ENCODE measurements at regions not wholly inside any gene's neighbourhood (a gene's known extent, or its start where the extent isn't known, plus 50 kb on each side); places are given as distances from the start of the nearest gene placed in this dataset.

- Histone ChIP-seq H3K27ac (no peak overlapping the region), H3K4me2 (no peak overlapping the region), H3K4me1 (no peaks in the 10 kb centered on the region), H3K9ac (no peak overlapping the region), H4K20me1 (no peaks in the 10 kb centered on the region), H3K4me3 (no peak overlapping the region), H3K27me3 (no peaks in the 10 kb centered on the region), H3K36me3 (no peaks in the 10 kb centered on the region), H3K9me3 (no peaks in the 10 kb centered on the region)
- no peak for TF ChIP-seq Cebpa-rat (IDR thresholded peaks at IDR 0.05)
These were observed 787.2 kb downstream of the TDRD15 start for GRCh38 chr2:21910832-21911507.

- Histone ChIP-seq H3K27ac (no peak overlapping the region), H3K9me3 (no peaks in the 10 kb centered on the region), H3K4me1 (no peaks in the 10 kb centered on the region), H3K4me3 (no peak overlapping the region), H4K20me1 (no peaks in the 10 kb centered on the region), H3K36me3 (no peaks in the 10 kb centered on the region), H3K4me2 (no peak overlapping the region), H3K9ac (no peak overlapping the region), H3K27me3 (no peaks in the 10 kb centered on the region)
- TF ChIP-seq Cebpa-rat (IDR thresholded peaks at IDR 0.05): no peak
These were observed 788.6 kb downstream of the TDRD15 start for GRCh38 chr2:21912405-21912804.

DNA sequence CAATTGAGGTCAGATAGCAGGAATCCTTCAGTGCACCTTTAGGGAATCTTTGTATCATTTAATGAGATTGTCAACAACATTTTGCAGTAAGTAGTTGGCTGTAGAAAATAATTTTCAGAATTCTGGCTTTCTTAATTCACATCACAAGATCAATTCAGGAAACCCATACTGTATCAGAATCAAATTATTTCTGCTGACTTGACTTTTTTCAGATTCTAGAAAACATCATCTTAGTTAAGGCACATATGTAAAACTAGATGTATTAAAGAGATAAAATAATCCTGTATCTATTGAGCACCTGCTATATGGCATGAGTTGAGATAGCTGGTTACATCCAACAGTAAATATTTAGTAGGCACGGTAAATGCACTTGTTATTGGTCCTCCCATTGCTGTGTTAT lies 791.4 kb downstream of the TDRD15 start:
- H4K20me1 ChIP-seq: no peaks in the 10 kb centered on the region
- no peak overlapping the region for H3K4me2 ChIP-seq
- no peaks in the 10 kb centered on the region for H3K36me3 ChIP-seq
- H3K9me3 ChIP-seq: no peaks in the 10 kb centered on the region
- H3K4me3 ChIP-seq: no peak overlapping the region
- H3K4me1 ChIP-seq: no peaks in the 10 kb centered on the region
- TF ChIP-seq Cebpa-rat (IDR thresholded peaks at IDR 0.05): no peak
- H3K27ac ChIP-seq: no peak overlapping the region
- H3K9ac ChIP-seq: no peak overlapping the region
- H3K27me3 ChIP-seq: no peaks in the 10 kb centered on the region

DNA sequence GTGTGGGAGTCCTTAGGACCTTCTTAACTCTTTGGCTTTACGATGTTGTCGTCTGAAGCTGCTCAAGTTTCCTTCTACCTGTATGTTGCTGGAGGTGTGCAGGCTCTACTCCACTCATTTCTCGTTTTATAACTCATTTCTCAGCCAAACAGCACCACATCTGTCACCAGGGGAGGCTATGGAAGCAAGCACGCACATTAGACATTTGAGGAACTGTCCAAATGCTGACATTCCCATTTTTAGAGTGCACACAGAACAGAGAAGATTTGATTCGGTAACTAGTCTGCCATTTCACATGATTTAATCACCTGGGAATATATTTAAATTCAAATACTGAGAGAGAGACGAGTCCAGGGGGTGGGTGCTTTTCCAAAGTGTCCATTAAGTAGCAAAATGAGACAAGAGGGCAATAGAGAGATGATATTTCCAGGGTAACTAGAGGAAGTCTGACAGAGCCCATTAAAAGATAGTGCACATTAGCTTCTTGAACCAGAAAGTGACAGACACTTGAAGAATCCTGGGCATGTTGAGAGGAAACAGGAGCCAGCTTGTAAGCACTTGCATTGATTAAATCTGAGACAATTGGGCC lies 793.3 kb downstream of the TDRD15 start:
- no peaks in the 10 kb centered on the region for H4K20me1 ChIP-seq
- no peaks in the 10 kb centered on the region for H3K4me1 ChIP-seq
- H3K27ac ChIP-seq: no peak overlapping the region
- H3K9me3 ChIP-seq: no peaks in the 10 kb centered on the region
- H3K27me3 ChIP-seq: no peaks in the 10 kb centered on the region
- H3K4me2 ChIP-seq: no peak overlapping the region
- no peak for TF ChIP-seq Cebpa-rat (IDR thresholded peaks at IDR 0.05)
- H3K4me3 ChIP-seq: no peak overlapping the region
- no peaks in the 10 kb centered on the region for H3K36me3 ChIP-seq
- no peak overlapping the region for H3K9ac ChIP-seq

DNA sequence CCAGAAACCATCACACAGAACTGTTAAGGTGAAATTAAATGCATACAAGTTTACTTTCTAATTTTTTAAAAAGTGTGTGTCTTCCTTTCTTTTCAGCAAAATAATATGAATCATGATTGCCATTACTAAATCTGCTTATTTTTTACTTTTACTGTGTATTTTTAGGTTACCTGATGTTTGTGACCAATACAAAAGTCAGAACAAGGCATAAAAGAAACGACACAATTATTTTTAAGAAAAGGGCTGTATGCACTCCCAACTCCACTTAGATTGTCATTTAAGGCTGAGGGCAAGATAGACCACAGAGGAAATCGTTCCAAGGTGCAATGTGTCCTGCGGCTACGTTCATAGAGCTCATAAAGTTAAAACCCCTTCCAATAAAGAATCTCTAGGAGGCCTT lies 797.0 kb downstream of the TDRD15 start:
- Histone ChIP-seq H3K4me2 (no peak overlapping the region), H3K4me3 (no peak overlapping the region), H4K20me1 (no peaks in the 10 kb centered on the region), H3K27me3 (no peaks in the 10 kb centered on the region), H3K27ac (no peak overlapping the region), H3K9me3 (peaks cover 11% of the 10 kb centered on the region; the same call in 1 of the 2 replicates), H3K4me1 (no peaks in the 10 kb centered on the region), H3K9ac (no peak overlapping the region), H3K36me3 (no peaks in the 10 kb centered on the region)
- no peak for TF ChIP-seq Cebpa-rat (IDR thresholded peaks at IDR 0.05)

GRCh38 chr2:21924640-21925285 lies 801.0 kb downstream of the TDRD15 start:
- Histone ChIP-seq H3K4me2 (no peak overlapping the region), H3K4me1 (no peaks in the 10 kb centered on the region), H4K20me1 (no peaks in the 10 kb centered on the region), H3K27me3 (no peaks in the 10 kb centered on the region), H3K4me3 (no peak overlapping the region), H3K36me3 (no peaks in the 10 kb centered on the region), H3K27ac (no peak overlapping the region), H3K9me3 (peaks cover 17% of the 10 kb centered on the region; the same call in 1 of the 2 replicates), H3K9ac (no peak overlapping the region)
- TF ChIP-seq Cebpa-rat (IDR thresholded peaks at IDR 0.05): no peak

- no peaks in the 10 kb centered on the region for H3K36me3 ChIP-seq
- H3K9me3 ChIP-seq: peaks cover 17% of the 10 kb centered on the region; the same call in 1 of the 2 replicates
- no peak overlapping the region for H3K4me2 ChIP-seq
- no peak for TF ChIP-seq Cebpa-rat (IDR thresholded peaks at IDR 0.05)
- no peaks in the 10 kb centered on the region for H3K4me1 ChIP-seq
- H3K27ac ChIP-seq: no peak overlapping the region
- H3K27me3 ChIP-seq: no peaks in the 10 kb centered on the region
- no peak overlapping the region for H3K9ac ChIP-seq
- no peaks in the 10 kb centered on the region for H4K20me1 ChIP-seq
- H3K4me3 ChIP-seq: no peak overlapping the region
These were observed 804.5 kb downstream of the TDRD15 start for GRCh38 chr2:21928292-21928691.

DNA sequence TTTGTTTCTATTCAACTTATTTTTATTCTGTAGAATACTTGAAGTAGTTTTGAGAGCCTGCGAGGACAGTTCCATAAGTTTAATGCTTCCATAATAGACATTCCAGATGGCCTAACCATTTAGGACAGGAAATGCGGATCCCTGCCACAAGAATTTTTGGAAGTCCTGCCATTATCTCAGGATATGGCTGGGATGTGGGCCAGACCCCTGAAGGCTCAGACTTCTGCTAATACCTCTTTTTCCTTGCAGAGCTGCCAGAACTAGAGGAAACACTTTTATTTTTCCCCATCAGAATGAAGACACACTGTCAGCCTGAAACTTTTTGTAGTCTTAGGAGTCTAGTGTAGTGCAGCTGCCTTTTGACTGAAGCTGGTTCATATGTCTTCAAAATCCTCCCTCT lies 806.5 kb downstream of the TDRD15 start:
- no peak overlapping the region for H3K4me3 ChIP-seq
- TF ChIP-seq Cebpa-rat (IDR thresholded peaks at IDR 0.05): no peak
- no peaks in the 10 kb centered on the region for H3K4me1 ChIP-seq
- peaks cover 9% of the 10 kb centered on the region; the same call in 1 of the 2 replicates for H3K9me3 ChIP-seq
- no peaks in the 10 kb centered on the region for H4K20me1 ChIP-seq
- no peaks in the 10 kb centered on the region for H3K36me3 ChIP-seq
- H3K4me2 ChIP-seq: no peak overlapping the region
- H3K27ac ChIP-seq: no peak overlapping the region
- H3K27me3 ChIP-seq: no peaks in the 10 kb centered on the region
- H3K9ac ChIP-seq: no peak overlapping the region

DNA sequence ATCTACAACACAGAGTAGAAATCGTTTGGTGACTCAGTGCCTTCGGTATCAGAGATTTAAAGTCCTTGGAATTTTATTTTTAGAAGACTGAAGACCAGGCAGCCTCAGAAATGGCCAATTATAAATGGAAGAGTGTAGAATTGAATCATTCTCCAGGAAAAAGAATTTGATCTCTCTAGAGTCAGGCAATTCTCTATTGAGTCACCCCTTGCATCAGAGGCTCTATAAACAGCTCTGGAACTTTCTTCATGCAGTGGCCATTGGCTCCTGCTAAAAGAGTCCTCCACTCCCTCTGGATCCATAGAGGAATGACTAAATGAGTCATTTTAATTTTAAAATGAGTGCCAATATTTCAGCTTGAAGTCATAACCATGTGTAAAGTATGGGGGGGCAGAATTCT lies 816.2 kb downstream of the TDRD15 start:
- no peak overlapping the region for H3K4me2 ChIP-seq
- H3K9me3 ChIP-seq: no peaks in the 10 kb centered on the region
- no peaks in the 10 kb centered on the region for H3K4me1 ChIP-seq
- no peak overlapping the region for H3K4me3 ChIP-seq
- no peaks in the 10 kb centered on the region for H3K27me3 ChIP-seq
- no peaks in the 10 kb centered on the region for H3K36me3 ChIP-seq
- H3K9ac ChIP-seq: no peak overlapping the region
- no peaks in the 10 kb centered on the region for H4K20me1 ChIP-seq
- H3K27ac ChIP-seq: no peak overlapping the region
- no peak for TF ChIP-seq Cebpa-rat (IDR thresholded peaks at IDR 0.05)

DNA sequence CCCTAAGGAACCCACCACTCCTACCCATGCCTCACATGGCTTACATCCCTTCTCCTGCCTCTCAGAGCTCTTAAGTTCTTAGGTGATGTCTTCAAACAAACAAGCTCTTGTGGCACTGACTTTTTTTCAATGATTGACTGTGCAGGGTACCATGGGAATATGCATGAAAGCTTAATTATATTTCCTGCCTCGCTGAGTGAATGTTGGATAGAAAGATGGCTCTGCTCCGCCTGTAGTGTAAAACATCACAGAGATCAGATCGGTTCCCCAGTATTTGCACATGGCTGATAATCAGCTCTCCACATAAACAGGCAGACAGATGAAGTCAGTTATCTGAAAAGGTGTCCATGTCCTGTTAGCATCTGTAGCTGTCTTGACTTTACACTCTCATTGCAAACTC lies 820.8 kb downstream of the TDRD15 start:
- no peak for TF ChIP-seq Cebpa-rat (IDR thresholded peaks at IDR 0.05)
- Histone ChIP-seq H4K20me1 (no peaks in the 10 kb centered on the region), H3K4me3 (no peak overlapping the region), H3K4me1 (no peaks in the 10 kb centered on the region), H3K36me3 (no peaks in the 10 kb centered on the region), H3K9me3 (no peaks in the 10 kb centered on the region), H3K27ac (no peak overlapping the region), H3K9ac (no peak overlapping the region), H3K27me3 (no peaks in the 10 kb centered on the region), H3K4me2 (no peak overlapping the region)

Measured in BLaER1 (cell line).